OCI-LY3 (cell line): ENCODE measurements at regions not wholly inside any gene's neighbourhood (a gene's known extent, or its start where the extent isn't known, plus 50 kb on each side); places are given as distances from the start of the nearest gene placed in this dataset.

ENCODE experiments used
- EZH2phosphoT487 ChIP-seq: fragments of 200-600 bp; shearing (Covaris generic); IDR thresholded peaks from 2 replicates; pipeline ENCODE4 v1.6.1; 2018; ENCODE audit warnings: antibody characterized with exemption, mixed run types, low read depth
- TF ChIP-seq, protein P1 (sequence below): fragments of 200-600, 300-600 bp; sonication (generic); IDR thresholded peaks from 2 replicates; pipeline ENCODE4 v1.5.1; 2014; ENCODE audit warnings: antibody characterized with exemption, low read length, low read depth

DNA sequence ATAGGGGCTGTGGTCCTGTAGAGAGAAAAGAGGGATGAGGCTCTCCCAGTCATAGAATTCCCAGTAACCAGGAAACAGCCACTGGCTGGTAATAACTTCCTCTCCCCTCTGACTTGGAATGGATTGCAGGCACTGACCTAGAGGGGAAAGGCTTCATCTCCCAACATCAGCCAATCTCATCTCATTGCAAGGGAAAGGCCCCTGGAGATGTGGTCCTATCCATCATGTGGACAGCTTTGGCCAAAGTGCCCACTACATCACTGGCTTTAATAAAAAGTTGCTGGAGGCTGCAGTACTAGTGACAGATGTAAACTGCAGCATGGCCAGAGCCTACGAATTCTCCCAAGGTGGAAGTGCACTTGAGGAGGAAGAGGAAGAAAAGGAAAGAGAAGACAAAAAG is 820.5 kb upstream of the CELF4 start:
- TF ChIP-seq, protein P1, sequence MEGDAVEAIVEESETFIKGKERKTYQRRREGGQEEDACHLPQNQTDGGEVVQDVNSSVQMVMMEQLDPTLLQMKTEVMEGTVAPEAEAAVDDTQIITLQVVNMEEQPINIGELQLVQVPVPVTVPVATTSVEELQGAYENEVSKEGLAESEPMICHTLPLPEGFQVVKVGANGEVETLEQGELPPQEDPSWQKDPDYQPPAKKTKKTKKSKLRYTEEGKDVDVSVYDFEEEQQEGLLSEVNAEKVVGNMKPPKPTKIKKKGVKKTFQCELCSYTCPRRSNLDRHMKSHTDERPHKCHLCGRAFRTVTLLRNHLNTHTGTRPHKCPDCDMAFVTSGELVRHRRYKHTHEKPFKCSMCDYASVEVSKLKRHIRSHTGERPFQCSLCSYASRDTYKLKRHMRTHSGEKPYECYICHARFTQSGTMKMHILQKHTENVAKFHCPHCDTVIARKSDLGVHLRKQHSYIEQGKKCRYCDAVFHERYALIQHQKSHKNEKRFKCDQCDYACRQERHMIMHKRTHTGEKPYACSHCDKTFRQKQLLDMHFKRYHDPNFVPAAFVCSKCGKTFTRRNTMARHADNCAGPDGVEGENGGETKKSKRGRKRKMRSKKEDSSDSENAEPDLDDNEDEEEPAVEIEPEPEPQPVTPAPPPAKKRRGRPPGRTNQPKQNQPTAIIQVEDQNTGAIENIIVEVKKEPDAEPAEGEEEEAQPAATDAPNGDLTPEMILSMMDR: no peak
- no peak for TF ChIP-seq EZH2phosphoT487
